GM10266 (cell line): ENCODE measurements at regions not wholly inside any gene's neighbourhood (a gene's known extent, or its start where the extent isn't known, plus 50 kb on each side); places are given as distances from the start of the nearest gene placed in this dataset.

ENCODE experiments used
- DNase-seq: peaks from one replicate; pipeline ENCODE4 v3.0.0; 2012; ENCODE audit errors: extremely low spot score
- TF ChIP-seq, protein P1 (sequence below): IDR thresholded peaks from 2 replicates; pipeline ENCODE4 v1.5.1; 2012; ENCODE audit warnings: mild to moderate bottlenecking, low read depth; ENCODE audit not compliant: control insufficient read depth, insufficient read depth; ENCODE audit errors: missing control alignments

DNA sequence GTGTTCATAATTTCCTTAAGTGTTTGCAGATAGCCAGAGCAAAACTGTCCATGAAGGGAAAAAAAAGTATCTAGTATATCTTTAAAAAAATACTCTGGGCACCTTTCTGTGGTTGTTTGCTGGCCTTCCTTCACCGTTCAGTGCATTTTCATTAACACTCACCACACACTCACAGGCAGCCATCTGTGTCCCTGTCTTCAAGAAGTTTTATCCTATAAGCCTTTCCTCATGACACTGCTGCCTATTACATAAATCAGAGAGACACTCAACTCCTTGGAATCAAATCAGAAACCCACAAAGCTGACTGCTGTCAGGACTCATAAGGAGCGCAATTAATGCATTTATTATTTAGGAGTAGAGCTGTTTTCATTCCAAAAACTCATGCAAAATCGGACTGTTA is 1720.2 kb downstream of the PCDH7 start:
- TF ChIP-seq, protein P1, sequence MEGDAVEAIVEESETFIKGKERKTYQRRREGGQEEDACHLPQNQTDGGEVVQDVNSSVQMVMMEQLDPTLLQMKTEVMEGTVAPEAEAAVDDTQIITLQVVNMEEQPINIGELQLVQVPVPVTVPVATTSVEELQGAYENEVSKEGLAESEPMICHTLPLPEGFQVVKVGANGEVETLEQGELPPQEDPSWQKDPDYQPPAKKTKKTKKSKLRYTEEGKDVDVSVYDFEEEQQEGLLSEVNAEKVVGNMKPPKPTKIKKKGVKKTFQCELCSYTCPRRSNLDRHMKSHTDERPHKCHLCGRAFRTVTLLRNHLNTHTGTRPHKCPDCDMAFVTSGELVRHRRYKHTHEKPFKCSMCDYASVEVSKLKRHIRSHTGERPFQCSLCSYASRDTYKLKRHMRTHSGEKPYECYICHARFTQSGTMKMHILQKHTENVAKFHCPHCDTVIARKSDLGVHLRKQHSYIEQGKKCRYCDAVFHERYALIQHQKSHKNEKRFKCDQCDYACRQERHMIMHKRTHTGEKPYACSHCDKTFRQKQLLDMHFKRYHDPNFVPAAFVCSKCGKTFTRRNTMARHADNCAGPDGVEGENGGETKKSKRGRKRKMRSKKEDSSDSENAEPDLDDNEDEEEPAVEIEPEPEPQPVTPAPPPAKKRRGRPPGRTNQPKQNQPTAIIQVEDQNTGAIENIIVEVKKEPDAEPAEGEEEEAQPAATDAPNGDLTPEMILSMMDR = no peak
- no peak for DNase-seq

DNA sequence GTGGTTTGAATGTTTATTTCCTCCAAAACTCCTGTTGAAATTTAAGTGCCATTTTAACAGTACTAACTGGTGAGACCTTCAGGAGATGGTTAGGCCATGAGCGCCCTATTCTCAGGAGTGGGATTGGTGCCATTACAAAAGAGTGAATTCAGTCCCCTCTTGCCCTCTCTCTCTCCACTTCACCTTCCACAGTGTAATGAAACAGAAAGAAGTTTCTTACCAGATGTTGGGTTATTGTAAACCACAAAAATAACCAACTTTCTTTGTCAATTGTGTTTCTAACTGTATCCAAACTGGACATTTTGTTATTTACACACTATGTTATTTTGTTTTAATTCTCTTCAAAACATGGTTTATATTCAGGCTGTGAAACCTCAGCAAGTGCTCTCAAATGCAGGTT is 1734.3 kb downstream of the PCDH7 start:
- DNase-seq = no peak
- TF ChIP-seq, protein P1 = no peak

DNA sequence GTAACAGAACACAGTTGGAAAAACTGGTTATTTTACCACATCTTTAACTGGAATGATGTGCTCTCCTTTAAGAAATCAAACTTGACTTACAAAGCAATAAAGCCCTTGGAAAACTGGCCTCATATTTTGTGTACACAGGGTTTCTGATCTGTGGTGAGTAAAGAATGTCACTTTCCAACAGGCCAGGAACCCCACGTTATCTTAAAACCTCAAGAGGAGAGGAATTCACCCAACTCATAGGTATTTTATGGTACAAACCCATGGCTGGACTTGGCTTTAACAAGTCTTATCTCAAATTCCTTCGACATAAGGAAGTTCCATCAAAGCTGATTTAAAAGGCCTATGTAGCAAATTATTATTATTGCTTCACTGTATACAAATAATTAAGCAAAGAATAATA is 1735.1 kb downstream of the PCDH7 start:
- TF ChIP-seq, protein P1 = no peak
- DNase-seq = no peak

- no peak for DNase-seq
- TF ChIP-seq, protein P1 = no peak
Observed at GRCh38 chr4:32460972-32461371, 1740.8 kb downstream of the PCDH7 start.

DNA sequence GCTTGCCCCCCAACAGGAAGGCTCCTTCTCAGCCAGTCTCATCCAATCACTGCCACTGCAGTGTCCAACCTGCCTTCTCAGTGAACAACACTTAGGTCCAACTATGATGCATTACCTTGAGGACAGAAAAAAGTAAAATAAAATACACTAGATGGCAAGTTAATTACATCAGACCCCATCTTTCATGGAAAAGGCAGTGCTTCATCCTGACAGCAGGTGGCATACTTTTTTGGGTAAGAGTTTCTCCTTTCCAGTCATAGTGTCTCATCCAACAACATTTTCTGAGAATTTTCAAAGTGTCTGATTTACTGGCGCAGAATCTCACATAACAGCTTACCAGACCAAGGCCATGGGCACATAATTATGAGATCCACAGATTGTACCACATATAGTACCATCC is 1742.8 kb downstream of the PCDH7 start:
- DNase-seq = peak; percentile 4
- TF ChIP-seq, protein P1 = peak; percentile 38

- DNase-seq = no peak
- TF ChIP-seq, protein P1 = no peak
Observed at GRCh38 chr4:32470087-32470585, 1750.0 kb downstream of the PCDH7 start.

DNA sequence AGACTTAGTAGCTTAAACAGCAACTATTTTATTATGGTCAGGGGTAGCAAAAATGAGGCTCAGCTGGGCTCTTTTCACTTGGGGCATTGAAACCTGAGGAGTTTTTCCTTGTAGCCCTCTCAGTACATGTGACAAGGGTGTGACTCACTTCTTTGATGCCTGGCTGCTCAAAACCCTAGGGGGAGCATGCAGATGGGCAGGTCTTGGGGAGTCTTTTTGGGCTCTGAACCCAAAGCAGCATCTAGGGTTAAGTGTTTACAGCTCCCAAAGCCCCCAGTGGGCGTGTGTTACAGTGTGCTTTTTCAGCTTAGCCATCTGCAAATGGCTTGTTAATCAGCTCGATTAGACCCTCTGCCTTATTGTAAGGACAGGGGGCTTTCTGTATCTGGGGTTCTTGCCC is 1752.7 kb downstream of the PCDH7 start:
- TF ChIP-seq, protein P1 = no peak

More for the DNA sequence above, 1752.7 kb downstream of the PCDH7 start:
- no peak for DNase-seq
